Activated CD8-positive, alpha-beta memory T cell treated with anti-CD3 and anti-CD28 coated beads, Interleukin-2, amount 50 U/mL, for 48 hours (primary cell): ENCODE measurements at regions not wholly inside any gene's neighbourhood (a gene's known extent, or its start where the extent isn't known, plus 50 kb on each side); places are given as distances from the start of the nearest gene placed in this dataset.

Source experiments
- DNase-seq: peaks from one replicate; pipeline ENCODE4 v3.0.0-alpha.2; 2020

GRCh38 chr10:83603708-83604107, 535.6 kb upstream of the GHITM start:
- DNase-seq: no peak

GRCh38 chr10:83605783-83606630, 533.3 kb upstream of the GHITM start:
- DNase-seq: no peak

DNA sequence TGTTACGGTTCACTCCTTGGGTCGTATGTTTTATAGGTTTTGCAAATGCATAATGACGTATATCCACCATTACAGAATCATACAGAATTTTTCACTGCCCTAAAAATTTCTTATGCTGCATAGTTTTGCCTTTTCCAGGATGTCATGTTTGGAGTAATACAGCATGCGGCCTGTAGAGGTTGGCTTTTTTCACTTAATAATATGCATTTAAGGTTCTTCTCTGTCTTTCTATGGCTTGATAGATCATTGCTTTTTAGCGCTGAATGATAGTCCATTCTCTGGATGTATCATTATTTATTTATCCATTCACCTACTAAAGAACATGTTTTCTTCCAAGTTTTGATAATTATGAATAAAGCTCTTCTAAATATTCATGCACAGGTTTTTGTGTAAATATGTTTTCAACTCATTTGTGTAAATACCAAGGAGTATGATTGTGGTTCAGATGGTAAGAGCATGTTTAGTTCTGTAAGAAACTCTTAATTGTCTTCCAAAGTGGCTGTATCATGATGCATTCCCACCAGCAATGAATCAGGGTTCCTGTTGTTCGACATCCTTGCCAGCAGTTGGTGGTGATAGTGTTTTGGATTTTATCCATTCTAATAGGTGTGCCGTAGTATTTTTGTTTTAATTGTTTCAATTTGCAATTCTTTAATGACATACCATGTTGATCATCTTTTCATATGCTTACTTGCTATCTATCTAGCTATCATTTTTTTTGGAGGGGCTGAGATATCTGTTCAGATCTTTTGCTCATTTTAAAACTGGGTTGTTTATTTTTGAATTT, 531.2 kb upstream of the GHITM start:
- no peak for DNase-seq

GRCh38 chr10:83612050-83612449, 527.3 kb upstream of the GHITM start:
- DNase-seq: no peak

- DNase-seq: no peak
These were observed 526.6 kb upstream of the GHITM start for GRCh38 chr10:83612746-83613145.

- DNase-seq: no peak
These were observed 522.1 kb upstream of the GHITM start for GRCh38 chr10:83617172-83617571.

DNA sequence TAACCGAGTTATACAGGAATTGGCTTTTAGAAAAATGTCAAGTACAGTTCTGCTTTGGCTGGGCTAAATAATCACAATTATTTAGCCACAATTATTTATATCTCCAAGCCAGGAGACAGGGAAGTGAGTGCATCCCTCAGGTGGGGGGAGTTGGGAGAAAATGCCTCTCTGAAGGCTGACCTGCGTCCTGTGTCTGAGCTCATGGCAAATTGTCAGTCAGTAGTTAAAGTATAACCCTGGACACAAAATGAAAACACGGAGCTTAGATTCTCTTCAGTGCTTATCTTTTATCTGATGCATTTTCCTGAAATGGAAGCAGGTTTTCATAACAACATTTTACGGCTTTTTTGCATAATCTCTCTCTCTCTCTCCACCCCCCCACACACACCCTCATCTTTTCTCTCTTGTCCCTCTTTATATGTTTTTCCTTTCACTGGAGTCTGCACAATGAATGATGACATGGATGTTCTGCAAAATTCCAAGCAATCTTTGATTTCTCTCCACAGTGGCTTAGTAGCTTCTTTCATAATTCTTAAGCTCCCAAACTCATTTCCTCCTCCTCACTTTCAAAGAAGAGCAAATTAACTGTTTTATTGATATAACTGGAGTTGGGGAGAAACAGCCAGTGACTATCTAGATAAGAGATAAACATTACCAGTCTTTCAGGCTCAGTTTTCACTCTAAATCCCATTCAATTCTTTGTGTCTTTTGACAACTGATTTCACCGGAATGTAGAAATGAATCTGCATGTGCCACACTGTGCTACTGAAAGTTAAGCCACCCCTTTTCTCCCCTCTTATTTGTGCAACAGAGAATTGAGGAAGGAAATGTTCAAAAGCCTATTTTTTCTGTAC, 521.4 kb upstream of the GHITM start:
- DNase-seq: no peak

GRCh38 chr10:83625831-83626360, 513.4 kb upstream of the GHITM start:
- no peak for DNase-seq

- no peak for DNase-seq
These were observed 506.6 kb upstream of the GHITM start for GRCh38 chr10:83632701-83633100.

GRCh38 chr10:83633547-83633946, 505.8 kb upstream of the GHITM start:
- no peak for DNase-seq

- DNase-seq: no peak
These were observed 502.5 kb upstream of the GHITM start for GRCh38 chr10:83636826-83637225.

- DNase-seq: no peak
These were observed 491.8 kb upstream of the GHITM start for GRCh38 chr10:83647526-83647925.

DNA sequence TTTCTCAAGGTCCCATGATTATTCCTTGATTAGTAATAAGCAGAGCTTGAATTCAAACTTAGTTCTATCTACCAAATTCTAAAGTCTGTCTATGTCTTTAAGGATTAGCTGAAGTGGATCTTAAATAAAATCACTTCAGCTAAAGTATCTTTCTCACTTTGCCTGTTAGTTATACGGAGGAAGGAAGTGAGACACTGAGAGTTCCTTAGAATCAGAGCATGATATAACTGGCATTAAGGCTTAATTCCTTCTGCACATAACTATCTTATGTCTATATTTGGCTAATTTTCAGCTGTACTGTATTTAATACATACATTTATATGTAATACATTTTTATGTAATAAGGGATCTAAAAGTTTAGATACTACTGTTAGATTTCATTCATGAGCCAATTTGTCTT, 491.1 kb upstream of the GHITM start:
- DNase-seq: no peak

DNA sequence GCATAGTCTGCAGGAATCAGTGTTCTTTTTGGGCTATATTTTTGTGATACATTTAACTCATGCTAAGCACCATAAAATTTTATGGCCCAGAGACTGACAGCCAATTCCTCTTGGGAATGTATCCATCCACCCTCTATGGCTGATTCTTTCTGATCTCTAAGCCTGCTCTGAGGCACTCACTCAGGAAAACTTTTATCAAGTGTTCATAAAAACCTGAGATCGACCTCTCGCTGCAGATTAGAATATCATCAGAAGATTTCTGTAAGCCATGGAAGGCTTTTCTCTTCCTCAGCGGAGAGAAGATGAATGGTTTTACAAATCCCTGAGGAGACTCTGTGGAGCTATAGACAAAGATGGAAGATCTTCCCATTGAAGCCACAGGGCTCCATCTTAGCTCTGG, 489.8 kb upstream of the GHITM start:
- DNase-seq: no peak

GRCh38 chr10:83654689-83655088, 484.6 kb upstream of the GHITM start:
- DNase-seq: no peak

DNA sequence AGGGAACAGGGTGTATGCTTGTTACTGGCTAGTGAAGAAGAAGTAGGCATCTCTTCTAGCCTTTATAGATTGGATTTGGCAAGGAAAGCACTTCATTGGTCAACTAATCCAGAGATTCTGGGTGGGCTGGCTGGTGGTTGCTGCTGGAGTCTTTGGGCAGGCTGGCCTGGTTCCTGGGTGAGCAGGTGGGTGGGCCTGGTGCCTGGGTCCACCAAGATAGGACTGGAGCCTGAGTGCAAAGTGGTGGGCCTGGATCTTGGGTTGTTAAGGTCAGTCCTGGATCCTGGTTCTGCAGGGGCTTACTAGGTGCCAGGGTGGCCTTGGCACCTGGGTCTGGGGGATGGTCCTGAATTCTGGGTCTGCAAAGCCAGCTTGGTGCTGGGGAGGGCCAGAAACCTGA, 482.4 kb upstream of the GHITM start:
- DNase-seq: no peak

DNA sequence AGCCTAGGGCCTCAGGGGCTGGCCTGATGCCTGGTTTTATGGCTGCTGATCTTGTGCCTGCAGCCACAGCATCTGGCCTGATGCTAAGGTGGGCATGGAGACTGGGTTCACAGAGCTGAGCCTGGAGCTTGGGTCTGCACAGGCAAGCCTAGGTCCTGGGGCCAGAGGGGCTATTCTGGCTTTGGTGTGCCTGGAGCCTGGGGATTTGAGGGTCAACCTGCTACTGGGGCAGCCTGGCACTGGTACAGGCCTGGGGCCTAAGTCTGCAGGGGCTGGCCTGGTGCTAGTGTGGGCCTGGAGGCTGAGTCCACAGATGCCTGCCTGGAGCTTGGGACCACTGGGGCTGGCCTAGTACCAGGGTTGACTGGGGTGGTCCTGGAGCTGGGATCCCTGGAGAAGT, 481.8 kb upstream of the GHITM start:
- no peak for DNase-seq

DNA sequence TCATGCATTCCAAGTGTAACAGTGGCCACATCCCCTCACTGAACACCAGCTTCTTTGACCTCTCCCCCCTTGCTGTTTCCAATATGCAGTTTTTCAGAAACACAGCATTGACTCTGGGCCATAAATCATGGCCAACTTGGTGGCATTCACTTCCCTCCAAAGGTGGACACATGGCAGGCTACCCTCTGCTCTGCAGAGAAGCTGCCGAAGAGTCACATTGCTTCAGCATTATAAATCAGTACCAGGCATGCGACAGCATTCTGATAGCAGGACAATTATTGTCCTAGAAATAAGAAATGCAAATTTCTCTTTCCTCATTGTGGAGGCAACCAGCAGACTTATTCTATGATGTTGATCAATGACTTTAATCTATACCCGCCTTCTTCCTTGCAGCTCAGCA, 475.4 kb upstream of the GHITM start:
- DNase-seq: no peak

- DNase-seq: no peak
These were observed 472.5 kb upstream of the GHITM start for GRCh38 chr10:83666762-83667161.

GRCh38 chr10:83667594-83667993, 471.7 kb upstream of the GHITM start:
- no peak for DNase-seq

GRCh38 chr10:83673316-83673715, 466.0 kb upstream of the GHITM start:
- no peak for DNase-seq

DNA sequence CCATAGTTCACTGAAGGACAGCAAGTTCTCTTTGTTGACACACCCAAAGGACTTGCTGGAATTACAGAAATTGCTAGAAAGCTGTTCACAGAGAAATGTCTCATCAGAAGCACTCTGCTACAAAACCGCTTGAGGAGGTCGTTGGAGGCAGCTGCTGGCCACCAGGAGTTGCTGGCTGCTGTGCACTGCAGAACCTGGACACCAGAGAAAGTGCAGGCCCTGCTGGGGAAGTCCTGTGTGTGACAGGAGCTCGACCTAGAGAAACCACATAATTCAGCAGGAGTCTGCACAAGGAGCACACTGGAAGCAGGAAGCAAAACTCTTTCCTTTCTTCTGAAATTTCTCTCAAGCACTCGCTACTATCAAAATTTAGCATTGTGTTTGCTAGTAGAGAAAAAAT, 461.5 kb upstream of the GHITM start:
- DNase-seq: no peak

GRCh38 chr10:83678850-83679249, 460.5 kb upstream of the GHITM start:
- no peak for DNase-seq
